Breast epithelium (tissue), 3 donors: ENCODE measurements at regions not wholly inside any gene's neighbourhood (a gene's known extent, or its start where the extent isn't known, plus 50 kb on each side); places are given as distances from the start of the nearest gene placed in this dataset.

Source experiments
- POLR2AphosphoS5 ChIP-seq, 3 donors: sonication (generic); formaldehyde crosslinking; IDR thresholded peaks; one replicate each; pipeline ENCODE4 v1.6.1; 2017; ENCODE audit warnings: antibody characterized with exemption in 3 of 3
- TF ChIP-seq, protein P1 (sequence below), 3 donors: fragments of 450-650 bp; IDR thresholded peaks; one replicate each; pipeline ENCODE4 v1.5.1; 2016 to 2017; ENCODE audit warnings: antibody characterized with exemption in 3 of 3, mild to moderate bottlenecking in 3 of 3, moderate library complexity in 3 of 3

GRCh38 chr3:187992609-187993008 is 161.3 kb upstream of the LPP start:
- TF ChIP-seq, protein P1, sequence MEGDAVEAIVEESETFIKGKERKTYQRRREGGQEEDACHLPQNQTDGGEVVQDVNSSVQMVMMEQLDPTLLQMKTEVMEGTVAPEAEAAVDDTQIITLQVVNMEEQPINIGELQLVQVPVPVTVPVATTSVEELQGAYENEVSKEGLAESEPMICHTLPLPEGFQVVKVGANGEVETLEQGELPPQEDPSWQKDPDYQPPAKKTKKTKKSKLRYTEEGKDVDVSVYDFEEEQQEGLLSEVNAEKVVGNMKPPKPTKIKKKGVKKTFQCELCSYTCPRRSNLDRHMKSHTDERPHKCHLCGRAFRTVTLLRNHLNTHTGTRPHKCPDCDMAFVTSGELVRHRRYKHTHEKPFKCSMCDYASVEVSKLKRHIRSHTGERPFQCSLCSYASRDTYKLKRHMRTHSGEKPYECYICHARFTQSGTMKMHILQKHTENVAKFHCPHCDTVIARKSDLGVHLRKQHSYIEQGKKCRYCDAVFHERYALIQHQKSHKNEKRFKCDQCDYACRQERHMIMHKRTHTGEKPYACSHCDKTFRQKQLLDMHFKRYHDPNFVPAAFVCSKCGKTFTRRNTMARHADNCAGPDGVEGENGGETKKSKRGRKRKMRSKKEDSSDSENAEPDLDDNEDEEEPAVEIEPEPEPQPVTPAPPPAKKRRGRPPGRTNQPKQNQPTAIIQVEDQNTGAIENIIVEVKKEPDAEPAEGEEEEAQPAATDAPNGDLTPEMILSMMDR (IDR thresholded peaks at IDR 0.05): no peak
- TF ChIP-seq POLR2AphosphoS5 (IDR thresholded peaks at IDR 0.05): no peak
